ENCODE measurements at regions not wholly inside any gene's neighbourhood (a gene's known extent, or its start where the extent isn't known, plus 50 kb on each side); places are given as distances from the start of the nearest gene placed in this dataset.

DNA sequence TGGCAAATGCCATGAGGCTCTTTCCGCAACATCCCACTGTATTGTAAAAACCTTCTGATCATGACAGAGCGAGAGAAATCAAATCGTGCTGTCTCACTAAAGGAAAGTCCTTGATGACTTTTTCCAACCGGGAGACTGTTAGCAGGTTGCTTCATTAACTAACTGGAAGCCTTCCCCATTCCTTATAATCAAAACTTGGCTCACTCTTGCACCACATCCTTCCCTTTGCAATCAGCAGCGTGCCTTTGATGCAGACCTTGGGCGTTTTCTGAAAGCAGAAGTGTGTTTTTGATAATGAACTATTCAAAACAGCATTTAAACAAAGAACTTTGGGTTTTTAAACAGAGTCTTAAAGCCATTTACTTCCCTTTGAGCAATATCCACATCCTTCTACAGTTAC is 96.2 kb upstream of the CNR1 start:
- TF ChIP-seq, protein P1, sequence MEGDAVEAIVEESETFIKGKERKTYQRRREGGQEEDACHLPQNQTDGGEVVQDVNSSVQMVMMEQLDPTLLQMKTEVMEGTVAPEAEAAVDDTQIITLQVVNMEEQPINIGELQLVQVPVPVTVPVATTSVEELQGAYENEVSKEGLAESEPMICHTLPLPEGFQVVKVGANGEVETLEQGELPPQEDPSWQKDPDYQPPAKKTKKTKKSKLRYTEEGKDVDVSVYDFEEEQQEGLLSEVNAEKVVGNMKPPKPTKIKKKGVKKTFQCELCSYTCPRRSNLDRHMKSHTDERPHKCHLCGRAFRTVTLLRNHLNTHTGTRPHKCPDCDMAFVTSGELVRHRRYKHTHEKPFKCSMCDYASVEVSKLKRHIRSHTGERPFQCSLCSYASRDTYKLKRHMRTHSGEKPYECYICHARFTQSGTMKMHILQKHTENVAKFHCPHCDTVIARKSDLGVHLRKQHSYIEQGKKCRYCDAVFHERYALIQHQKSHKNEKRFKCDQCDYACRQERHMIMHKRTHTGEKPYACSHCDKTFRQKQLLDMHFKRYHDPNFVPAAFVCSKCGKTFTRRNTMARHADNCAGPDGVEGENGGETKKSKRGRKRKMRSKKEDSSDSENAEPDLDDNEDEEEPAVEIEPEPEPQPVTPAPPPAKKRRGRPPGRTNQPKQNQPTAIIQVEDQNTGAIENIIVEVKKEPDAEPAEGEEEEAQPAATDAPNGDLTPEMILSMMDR (IDR thresholded peaks at IDR 0.05 in 4 of 5, conservative IDR thresholded peaks at IDR 0.05 in 1 of 5): no peak
- TF ChIP-seq POLR2A (IDR thresholded peaks at IDR 0.05): no peak

Data from gastrocnemius medialis (tissue), 4 donors.